DND-41 (cell line): ENCODE measurements at regions not wholly inside any gene's neighbourhood (a gene's known extent, or its start where the extent isn't known, plus 50 kb on each side); places are given as distances from the start of the nearest gene placed in this dataset.

Experiments used
- ATAC-seq: fragments of 200-7000 bp; cut with Tn5 transposase; 3 replicates; pipeline ENCODE4 v1.9.1; 2021; ENCODE audit warnings: low read depth; ENCODE audit not compliant: insufficient read depth
- DNase-seq: peaks from one replicate; pipeline ENCODE4 v3.0.0-alpha.2; 2020
- H2AFZ ChIP-seq: 2 replicates; pipeline ENCODE4 v1.6.0; 2012; ENCODE audit warnings: low read depth, low read length
- H3K27ac ChIP-seq: 2 replicates; pipeline ENCODE4 v1.5.1; 2012; ENCODE audit warnings: low read length, inconsistent platforms
- H3K27me3 ChIP-seq: fragments of 200-600 bp; sonication (generic); 2 replicates; pipeline ENCODE4 v1.6.0; 2012; ENCODE audit warnings: low read length, mild to moderate bottlenecking, inconsistent platforms; ENCODE audit not compliant: insufficient read depth, poor library complexity
- H3K36me3 ChIP-seq: 2 replicates; pipeline ENCODE4 v1.5.1; 2012; ENCODE audit warnings: low read length, inconsistent platforms; ENCODE audit not compliant: insufficient read depth
- H3K4me1 ChIP-seq: 2 replicates; pipeline ENCODE4 v1.5.1; 2012; ENCODE audit warnings: mild to moderate bottlenecking, low read length; ENCODE audit not compliant: insufficient read depth
- H3K4me2 ChIP-seq: 2 replicates; pipeline ENCODE4 v1.6.0; 2012; ENCODE audit warnings: mild to moderate bottlenecking, moderate library complexity, low read length, inconsistent platforms; ENCODE audit not compliant: insufficient read depth
- H3K4me3 ChIP-seq, 2 experiments: fragments of 200-600 bp in 1 of 2; shearing (Covaris generic) in 1 of 2; 2 replicates each; pipeline ENCODE4 v1.5.1; 2012 to 2016; ENCODE audit warnings: inconsistent platforms in 2 of 2, low read length in 2 of 2, mild to moderate bottlenecking in 2 of 2, low read depth in 1 of 2, moderate library complexity in 1 of 2
- H3K79me2 ChIP-seq: 2 replicates; pipeline ENCODE4 v1.6.0; 2012; ENCODE audit warnings: low read length, inconsistent platforms; ENCODE audit not compliant: insufficient read depth
- H3K9ac ChIP-seq: 2 replicates; pipeline ENCODE4 v1.6.0; 2012; ENCODE audit warnings: low read depth, mild to moderate bottlenecking, inconsistent platforms, low read length, moderate library complexity
- H3K9me3 ChIP-seq: 2 replicates; pipeline ENCODE4 v1.5.1; 2012; ENCODE audit warnings: low read length, moderate library complexity, mild to moderate bottlenecking, inconsistent platforms; ENCODE audit not compliant: insufficient read depth, severe bottlenecking
- H4K20me1 ChIP-seq: 2 replicates; pipeline ENCODE4 v1.6.0; 2012; ENCODE audit warnings: low read length; ENCODE audit not compliant: insufficient read depth
- CTCF ChIP-seq: IDR thresholded peaks from 2 replicates; pipeline ENCODE4 v1.5.1; 2012; ENCODE audit warnings: borderline replicate concordance, low read length, moderate library complexity, mild to moderate bottlenecking; ENCODE audit not compliant: poor library complexity, severe bottlenecking; ENCODE audit errors: extremely low read depth
- EZH2 ChIP-seq: IDR thresholded peaks from 3 replicates; pipeline ENCODE4 v1.6.1; 2012; ENCODE audit warnings: borderline replicate concordance, low read depth, mild to moderate bottlenecking, moderate library complexity, low read length, inconsistent platforms; ENCODE audit not compliant: severe bottlenecking

- DNase-seq (no peak), ATAC-seq (no peak)
- Histone ChIP-seq H3K4me2 (no peak overlapping the region), H3K4me1 (no peaks in the 10 kb centered on the region), H3K27me3 (no peaks in the 10 kb centered on the region), H3K36me3 (no peaks in the 10 kb centered on the region), H3K9me3 (no peaks in the 10 kb centered on the region), H4K20me1 (no peaks in the 10 kb centered on the region), H3K27ac (no peak overlapping the region), H2AFZ (no peak overlapping the region), H3K4me3 (no peak overlapping the region), H3K9ac (no peak overlapping the region), H3K79me2 (no peaks in the 10 kb centered on the region)
- no peak for TF ChIP-seq EZH2
- no peak for TF ChIP-seq CTCF
These were observed 106.8 kb downstream of the FAM9B start for GRCh38 chrX:8927066-8927635.

- H3K9me3 ChIP-seq, result no peaks in the 10 kb centered on the region
- H3K4me3 ChIP-seq, result no peak overlapping the region
- TF ChIP-seq CTCF (no peak), EZH2 (no peak)
- no peak overlapping the region for H3K4me2 ChIP-seq
- H3K36me3 ChIP-seq, result no peaks in the 10 kb centered on the region
- no peaks in the 10 kb centered on the region for H3K4me1 ChIP-seq
- H3K27ac ChIP-seq, result no peak overlapping the region
- H3K79me2 ChIP-seq, result no peaks in the 10 kb centered on the region
- no peak overlapping the region for H2AFZ ChIP-seq
- ATAC-seq (no peak), DNase-seq (no peak)
- no peaks in the 10 kb centered on the region for H4K20me1 ChIP-seq
- H3K27me3 ChIP-seq, result no peaks in the 10 kb centered on the region
- no peak overlapping the region for H3K9ac ChIP-seq
These were observed 112.3 kb downstream of the FAM9B start for GRCh38 chrX:8921615-8922014.

- Histone ChIP-seq H2AFZ (no peak overlapping the region), H3K9ac (no peak overlapping the region), H3K4me2 (no peak overlapping the region), H3K27me3 (no peaks in the 10 kb centered on the region), H3K9me3 (no peaks in the 10 kb centered on the region), H3K27ac (no peak overlapping the region), H3K4me3 (no peak overlapping the region), H3K79me2 (no peaks in the 10 kb centered on the region), H4K20me1 (no peaks in the 10 kb centered on the region), H3K36me3 (no peaks in the 10 kb centered on the region), H3K4me1 (no peaks in the 10 kb centered on the region)
- no peak for TF ChIP-seq CTCF
- TF ChIP-seq EZH2, result no peak
- DNase-seq (no peak), ATAC-seq (no peak)
These were observed 114.1 kb downstream of the FAM9B start for GRCh38 chrX:8919801-8920200.

GRCh38 chrX:8916697-8917096 lies 115.5 kb upstream of the FAM9A start:
- ATAC-seq, result no peak

More at GRCh38 chrX:8916697-8917096, 115.5 kb upstream of the FAM9A start:
- H3K9me3 ChIP-seq, result no peaks in the 10 kb centered on the region
- no peaks in the 10 kb centered on the region for H3K79me2 ChIP-seq
- H4K20me1 ChIP-seq, result no peaks in the 10 kb centered on the region
- H3K27me3 ChIP-seq, result no peaks in the 10 kb centered on the region
- no peak overlapping the region for H2AFZ ChIP-seq
- no peak overlapping the region for H3K9ac ChIP-seq
- no peak for DNase-seq
- no peak overlapping the region for H3K4me2 ChIP-seq
- no peak overlapping the region for H3K27ac ChIP-seq
- H3K4me1 ChIP-seq, result no peaks in the 10 kb centered on the region
- TF ChIP-seq CTCF (no peak), EZH2 (no peak)
- no peaks in the 10 kb centered on the region for H3K36me3 ChIP-seq
- H3K4me3 ChIP-seq, result no peak overlapping the region
